Heart right ventricle (tissue), 16 donors: ENCODE measurements at regions not wholly inside any gene's neighbourhood (a gene's known extent, or its start where the extent isn't known, plus 50 kb on each side); places are given as distances from the start of the nearest gene placed in this dataset.

Source experiments
- ATAC-seq, 8 donors: fragments of 200-7000 bp; cut with Tn5 transposase; one replicate each; pipeline ENCODE4 v1.9.1; 2020; ENCODE audit warnings: mild to moderate bottlenecking in 8 of 8, moderate library complexity in 8 of 8, moderate number of reproducible peaks in 1 of 8
- DNase-seq, 2 donors: peaks; one replicate each; pipeline ENCODE4 v3.0.0-alpha.2; 2020
- H3K27ac ChIP-seq, 10 donors: fragments of 200-600 bp; sonication (generic) in 2 of 10; one replicate each; pipeline versions ENCODE4 v1.5.0 to v1.8.0; 2020 to 2022; ENCODE audit warnings: mild to moderate bottlenecking in 3 of 10
- H3K27me3 ChIP-seq, 7 donors: fragments of 200-600 bp; one replicate each; pipeline ENCODE4 v1.8.0; 2021 to 2022; ENCODE audit warnings: mild to moderate bottlenecking in 2 of 7
- H3K36me3 ChIP-seq, 9 donors: fragments of 200-600 bp; sonication (generic) in 1 of 9; one replicate each; pipeline versions ENCODE4 v1.5.0 to v1.8.0; 2020 to 2022; ENCODE audit warnings: mild to moderate bottlenecking in 2 of 9
- H3K4me1 ChIP-seq, 9 donors: fragments of 200-600 bp; sonication (generic) in 1 of 9; one replicate each; pipeline versions ENCODE4 v1.5.0 to v1.8.0; 2020 to 2022; ENCODE audit warnings: mild to moderate bottlenecking in 4 of 9
- H3K4me3 ChIP-seq, 10 donors: fragments of 200-600 bp; sonication (generic) in 2 of 10; one replicate each; pipeline versions ENCODE4 v1.5.0 to v1.8.0; 2020 to 2022; ENCODE audit warnings: mild to moderate bottlenecking in 7 of 10, moderate library complexity in 2 of 10
- H3K9me3 ChIP-seq, 11 donors: fragments of 200-600 bp in 10 of 11; sonication (generic) in 2 of 11; one replicate each; pipeline versions ENCODE4 v1.5.0 to v1.8.0; 2013 to 2022; ENCODE audit warnings: mild to moderate bottlenecking in 2 of 11, control low read depth in 1 of 11, moderate library complexity in 1 of 11
- WGBS, 2 donors: extraction: QIAGEN DNeasy Blood & Tissue Kit; methylation state at CpG; one replicate each; pipeline ENCODE4 v1.1.7; 2013; ENCODE audit warnings: inconsistent platforms in 1 of 2; 5-methylcytosine and 5-hydroxymethylcytosine counted together
- intact Hi-C, 10 donors: fragments of 100-400 bp; cut with DNase I; formaldehyde crosslinking; loops; one replicate each; pipeline versions ENCODE4 v1.11.1 to v1.14.2; 2022
- TF ChIP-seq, protein P1 (sequence below), 9 donors: fragments of 200-600 bp; sonication (generic) in 2 of 9; IDR thresholded peaks; one replicate each; pipeline versions ENCODE4 v1.5.0 to v1.8.0; 2021 to 2022; ENCODE audit warnings: antibody characterized with exemption in 9 of 9, mild to moderate bottlenecking in 5 of 9, moderate library complexity in 1 of 9
- donor health status: Arrhythmogenic right ventricular cardiomyopathy.
- donor health status: ischemic (EF 13 %, LVEDD 7.1; RV severe dilation, severe dysfunction).
- donor health status: healthy with polysubstance abuse.
- donor health status: DM: no; HTN: yes; CAD: no.
- donor health status: DM: no; HTN: no; CAD: no.
- donor health status: ischemic (EF 25% LVEDD 6.9; RV normal size, moderate dysfunction).
- donor health status: ischemic (EF 25% LVEDD 5.7; RV mildly dilated, moderate dysfunction).
- donor health status: healthy.
- donor health status: DM: yes; HTN: yes; CAD: no.
- donor health status: Ischemic cardiomyopathy.
- donor health status: ischemic (EF 35%, LVEDD 5.7; RV mildly dilated, moderate dysfunction).
- donor health status: nonischemic (EF 11% LVEDD 7.7; RV severe dilation, severe dysfunction).
- donor health status: DM: yes; HTN: yes; CAD: no.
- donor health status: PGD.
- donor health status: ischemic (EF 29% LVEDD 5.4; RV normal size, mild dysfunction).
- donor health status: nonischemic (EF 23%, LVEDD 6.1; RV moderate dilation, normal function).

DNA sequence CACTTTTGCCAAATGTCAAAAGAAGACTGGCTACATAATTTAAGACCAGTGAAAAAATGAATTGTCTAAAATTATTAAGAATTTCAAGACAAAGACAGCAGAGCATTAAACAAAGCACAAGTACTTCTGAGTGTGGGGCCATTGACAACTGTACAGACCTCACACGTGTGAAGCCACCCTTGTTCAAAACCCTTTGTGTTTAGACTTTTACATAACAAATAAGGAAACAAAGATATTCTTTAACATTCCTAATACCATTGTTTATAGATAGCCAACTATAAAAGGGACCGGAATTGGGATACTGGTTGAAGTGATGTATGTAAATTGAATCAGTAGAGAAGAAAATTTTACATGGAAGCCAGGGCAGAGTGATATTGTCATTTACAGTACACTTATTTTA is 624.2 kb downstream of the PCDH18 start:
- intact Hi-C loops = no loop called here
- H3K27me3 ChIP-seq = no peaks in the 10 kb centered on the region
- WGBS, 2 donors = 69 to 71% methylated on average over 2 of the region's 2 CpGs
- TF ChIP-seq, protein P1, sequence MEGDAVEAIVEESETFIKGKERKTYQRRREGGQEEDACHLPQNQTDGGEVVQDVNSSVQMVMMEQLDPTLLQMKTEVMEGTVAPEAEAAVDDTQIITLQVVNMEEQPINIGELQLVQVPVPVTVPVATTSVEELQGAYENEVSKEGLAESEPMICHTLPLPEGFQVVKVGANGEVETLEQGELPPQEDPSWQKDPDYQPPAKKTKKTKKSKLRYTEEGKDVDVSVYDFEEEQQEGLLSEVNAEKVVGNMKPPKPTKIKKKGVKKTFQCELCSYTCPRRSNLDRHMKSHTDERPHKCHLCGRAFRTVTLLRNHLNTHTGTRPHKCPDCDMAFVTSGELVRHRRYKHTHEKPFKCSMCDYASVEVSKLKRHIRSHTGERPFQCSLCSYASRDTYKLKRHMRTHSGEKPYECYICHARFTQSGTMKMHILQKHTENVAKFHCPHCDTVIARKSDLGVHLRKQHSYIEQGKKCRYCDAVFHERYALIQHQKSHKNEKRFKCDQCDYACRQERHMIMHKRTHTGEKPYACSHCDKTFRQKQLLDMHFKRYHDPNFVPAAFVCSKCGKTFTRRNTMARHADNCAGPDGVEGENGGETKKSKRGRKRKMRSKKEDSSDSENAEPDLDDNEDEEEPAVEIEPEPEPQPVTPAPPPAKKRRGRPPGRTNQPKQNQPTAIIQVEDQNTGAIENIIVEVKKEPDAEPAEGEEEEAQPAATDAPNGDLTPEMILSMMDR (IDR thresholded peaks at IDR 0.05) = no peak
- H3K36me3 ChIP-seq = no peaks in the 10 kb centered on the region
- DNase-seq (no peak), ATAC-seq (no peak)
- H3K27ac ChIP-seq = no peak overlapping the region
- H3K9me3 ChIP-seq = no peaks in the 10 kb centered on the region
- H3K4me1 ChIP-seq = no peaks in the 10 kb centered on the region
- H3K4me3 ChIP-seq = no peak overlapping the region

DNA sequence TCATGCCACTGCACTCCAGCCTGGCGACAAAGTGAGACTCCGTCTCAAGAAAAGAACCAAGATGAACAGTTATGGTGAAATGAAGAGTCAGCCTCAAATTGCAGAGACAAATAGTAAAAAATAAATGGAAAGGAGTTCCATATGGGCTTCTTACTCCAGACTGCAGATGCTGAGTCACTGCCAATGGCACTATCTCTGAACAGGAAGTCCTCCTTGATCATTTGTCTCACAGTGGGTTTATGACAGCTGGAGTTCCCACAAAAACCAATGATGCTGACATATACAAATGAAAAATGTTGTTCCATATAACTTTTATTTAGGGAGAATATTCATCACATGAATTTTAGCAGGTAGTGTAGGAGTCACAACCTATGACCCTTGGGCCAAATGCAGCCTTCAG is 631.6 kb downstream of the PCDH18 start:
- ATAC-seq (no peak), DNase-seq (no peak)
- TF ChIP-seq, protein P1 (IDR thresholded peaks at IDR 0.05) = no peak
- Histone ChIP-seq H3K27ac (no peak overlapping the region), H3K36me3 (no peaks in the 10 kb centered on the region), H3K27me3 (no peaks in the 10 kb centered on the region), H3K4me1 (no peaks in the 10 kb centered on the region), H3K9me3 (no peaks in the 10 kb centered on the region), H3K4me3 (no peak overlapping the region)
- intact Hi-C loops = no loop called here
- 97 to 98% methylated on average over 2 of the region's 2 CpGs for WGBS, 2 donors

DNA sequence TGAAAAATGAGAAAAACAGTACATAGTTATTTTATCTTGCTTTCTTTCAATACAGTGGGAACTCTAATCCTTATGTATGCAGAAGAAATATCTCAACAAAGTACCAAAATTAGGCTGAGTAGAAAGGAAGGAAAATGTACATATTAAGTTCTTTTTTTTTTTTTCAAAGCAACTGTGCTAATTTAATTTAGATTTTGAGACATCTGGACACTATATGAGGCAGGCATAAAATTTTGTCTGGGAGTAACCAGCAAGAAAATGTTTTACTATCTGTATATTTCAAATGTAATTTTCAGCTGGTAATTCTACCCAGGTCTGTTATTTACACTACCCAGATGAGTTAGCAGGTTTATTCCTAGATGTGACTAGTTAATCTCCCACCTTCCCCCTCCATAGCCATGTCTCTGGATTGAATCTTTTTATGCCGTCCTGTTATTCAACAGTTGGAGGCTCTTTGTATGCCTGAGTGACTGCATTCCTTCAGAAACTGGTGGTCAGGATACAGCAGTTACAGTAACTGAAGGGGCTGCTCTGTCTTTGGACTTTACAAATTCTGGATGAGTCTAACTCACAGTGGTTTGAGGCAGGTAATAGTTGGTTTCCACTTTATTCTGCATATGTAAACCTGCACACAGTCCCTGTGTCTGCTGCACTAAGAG is 633.6 kb downstream of the PCDH18 start:
- Histone ChIP-seq H3K4me1 (no peaks in the 10 kb centered on the region), H3K4me3 (no peak overlapping the region), H3K36me3 (no peaks in the 10 kb centered on the region), H3K9me3 (no peaks in the 10 kb centered on the region), H3K27me3 (no peaks in the 10 kb centered on the region), H3K27ac (no peak overlapping the region)
- TF ChIP-seq, protein P1 (IDR thresholded peaks at IDR 0.05) = no peak
- DNase-seq = no peak
- 40 to 57% methylated on average over 1 of the region's 1 CpG for WGBS, 2 donors
- ATAC-seq = no peak
- intact Hi-C loops = no loop called here

DNA sequence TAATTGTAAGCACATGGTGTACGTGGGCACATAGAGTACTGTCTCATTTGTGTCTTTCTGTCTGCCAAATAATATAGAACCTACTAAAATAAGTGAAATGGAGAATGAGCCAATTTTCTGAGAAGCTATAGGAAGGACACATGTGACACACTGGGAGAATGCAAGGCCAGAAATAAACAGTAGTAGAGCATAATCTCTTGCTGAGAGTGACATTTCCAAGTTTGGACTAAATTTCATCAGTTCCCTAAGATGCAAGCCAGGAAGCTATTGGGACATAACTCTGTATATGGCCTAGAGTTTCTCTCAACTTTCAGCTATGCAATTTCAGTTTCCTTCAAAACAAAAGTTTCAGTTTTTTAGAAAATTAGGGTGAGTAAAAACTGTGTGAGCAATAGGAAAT is 638.7 kb downstream of the PCDH18 start:
- intact Hi-C loops = no loop called here
- TF ChIP-seq, protein P1 (IDR thresholded peaks at IDR 0.05) = no peak
- no peaks in the 10 kb centered on the region for H3K36me3 ChIP-seq
- DNase-seq = no peak
- no peak overlapping the region for H3K27ac ChIP-seq
- 34 to 37% methylated on average over 1 of the region's 1 CpG for WGBS, 2 donors
- ATAC-seq = no peak
- no peaks in the 10 kb centered on the region for H3K27me3 ChIP-seq
- no peak overlapping the region for H3K4me3 ChIP-seq
- no peaks in the 10 kb centered on the region for H3K9me3 ChIP-seq
- H3K4me1 ChIP-seq = no peaks in the 10 kb centered on the region
